ENCODE measurements at regions not wholly inside any gene's neighbourhood (a gene's known extent, or its start where the extent isn't known, plus 50 kb on each side); places are given as distances from the start of the nearest gene placed in this dataset.

DNA sequence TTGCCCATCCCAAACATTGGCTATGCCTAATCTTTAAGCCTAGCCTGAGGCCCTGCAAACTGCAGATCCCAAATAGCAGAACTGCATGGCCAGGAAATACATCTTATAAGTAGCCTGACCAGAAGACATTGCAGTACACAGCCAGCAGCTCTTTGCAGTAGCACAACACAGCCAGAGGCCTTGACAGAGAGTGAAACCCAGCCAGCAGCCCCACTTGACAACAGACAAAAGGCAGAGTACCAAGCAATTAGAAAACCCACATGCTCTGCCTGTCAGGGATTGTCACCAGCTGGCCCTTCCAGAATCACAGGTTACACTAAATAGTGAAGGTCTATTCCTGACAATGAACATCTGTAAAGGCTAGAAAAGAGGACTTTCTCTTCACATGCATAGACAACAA is 242.8 kb upstream of the TMEM72 start:
- Mint-ChIP-seq H3K27ac (ENCODE audit: unreplicated experiment) (no peak overlapping the region), H3K9me3 (ENCODE audit: low read depth, unreplicated experiment) (no peaks in the 10 kb centered on the region), H3K27me3 (ENCODE audit: unreplicated experiment) (peaks cover 28% of the 10 kb centered on the region), H3K36me3 (ENCODE audit: insufficient read depth, unreplicated experiment) (no peaks in the 10 kb centered on the region), H3K4me3 (ENCODE audit: low read depth, unreplicated experiment) (no peak overlapping the region), H3K4me1 (ENCODE audit: low read depth, unreplicated experiment) (no peaks in the 10 kb centered on the region)
- DNase-seq: no peak
- CTCF ChIA-PET: no interaction called here
- BruUV-seq (replicated peaks): no TSS peak
- intact Hi-C loops (cut with micrococcal nuclease; ENCODE audit: unreplicated experiment): no loop called here
- TF ChIP-seq, protein P1, sequence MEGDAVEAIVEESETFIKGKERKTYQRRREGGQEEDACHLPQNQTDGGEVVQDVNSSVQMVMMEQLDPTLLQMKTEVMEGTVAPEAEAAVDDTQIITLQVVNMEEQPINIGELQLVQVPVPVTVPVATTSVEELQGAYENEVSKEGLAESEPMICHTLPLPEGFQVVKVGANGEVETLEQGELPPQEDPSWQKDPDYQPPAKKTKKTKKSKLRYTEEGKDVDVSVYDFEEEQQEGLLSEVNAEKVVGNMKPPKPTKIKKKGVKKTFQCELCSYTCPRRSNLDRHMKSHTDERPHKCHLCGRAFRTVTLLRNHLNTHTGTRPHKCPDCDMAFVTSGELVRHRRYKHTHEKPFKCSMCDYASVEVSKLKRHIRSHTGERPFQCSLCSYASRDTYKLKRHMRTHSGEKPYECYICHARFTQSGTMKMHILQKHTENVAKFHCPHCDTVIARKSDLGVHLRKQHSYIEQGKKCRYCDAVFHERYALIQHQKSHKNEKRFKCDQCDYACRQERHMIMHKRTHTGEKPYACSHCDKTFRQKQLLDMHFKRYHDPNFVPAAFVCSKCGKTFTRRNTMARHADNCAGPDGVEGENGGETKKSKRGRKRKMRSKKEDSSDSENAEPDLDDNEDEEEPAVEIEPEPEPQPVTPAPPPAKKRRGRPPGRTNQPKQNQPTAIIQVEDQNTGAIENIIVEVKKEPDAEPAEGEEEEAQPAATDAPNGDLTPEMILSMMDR (IDR thresholded peaks at IDR 0.05; ENCODE audit: unreplicated experiment): no peak

DNA sequence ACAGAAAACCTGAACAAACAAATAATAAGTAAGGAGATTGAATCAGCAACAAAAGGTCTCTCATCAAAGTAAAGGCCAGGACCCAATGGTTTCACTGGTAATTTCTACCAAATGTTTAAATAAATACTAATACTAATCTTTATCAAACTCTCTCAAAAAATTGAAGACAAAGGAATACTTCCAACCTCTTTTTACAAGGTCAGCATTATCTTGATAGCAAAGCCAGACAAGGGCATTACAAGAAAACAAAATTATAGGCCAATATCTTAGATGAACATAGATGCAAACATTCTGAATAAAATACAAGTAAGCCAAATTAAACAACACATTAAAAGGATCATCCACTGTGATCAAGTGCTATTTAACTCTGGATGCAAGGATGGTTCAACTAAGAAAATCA is 239.8 kb upstream of the TMEM72 start:
- Mint-ChIP-seq H3K27me3 (ENCODE audit: unreplicated experiment) (peaks cover 21% of the 10 kb centered on the region), H3K27ac (ENCODE audit: unreplicated experiment) (no peak overlapping the region), H3K36me3 (ENCODE audit: insufficient read depth, unreplicated experiment) (no peaks in the 10 kb centered on the region), H3K9me3 (ENCODE audit: low read depth, unreplicated experiment) (no peaks in the 10 kb centered on the region), H3K4me1 (ENCODE audit: low read depth, unreplicated experiment) (no peaks in the 10 kb centered on the region), H3K4me3 (ENCODE audit: low read depth, unreplicated experiment) (no peak overlapping the region)
- DNase-seq: no peak
- CTCF ChIA-PET: no interaction called here
- intact Hi-C loops (cut with micrococcal nuclease; ENCODE audit: unreplicated experiment): no loop called here
- no TSS peak for BruUV-seq (replicated peaks)
- TF ChIP-seq, protein P1 (IDR thresholded peaks at IDR 0.05; ENCODE audit: unreplicated experiment): no peak

DNA sequence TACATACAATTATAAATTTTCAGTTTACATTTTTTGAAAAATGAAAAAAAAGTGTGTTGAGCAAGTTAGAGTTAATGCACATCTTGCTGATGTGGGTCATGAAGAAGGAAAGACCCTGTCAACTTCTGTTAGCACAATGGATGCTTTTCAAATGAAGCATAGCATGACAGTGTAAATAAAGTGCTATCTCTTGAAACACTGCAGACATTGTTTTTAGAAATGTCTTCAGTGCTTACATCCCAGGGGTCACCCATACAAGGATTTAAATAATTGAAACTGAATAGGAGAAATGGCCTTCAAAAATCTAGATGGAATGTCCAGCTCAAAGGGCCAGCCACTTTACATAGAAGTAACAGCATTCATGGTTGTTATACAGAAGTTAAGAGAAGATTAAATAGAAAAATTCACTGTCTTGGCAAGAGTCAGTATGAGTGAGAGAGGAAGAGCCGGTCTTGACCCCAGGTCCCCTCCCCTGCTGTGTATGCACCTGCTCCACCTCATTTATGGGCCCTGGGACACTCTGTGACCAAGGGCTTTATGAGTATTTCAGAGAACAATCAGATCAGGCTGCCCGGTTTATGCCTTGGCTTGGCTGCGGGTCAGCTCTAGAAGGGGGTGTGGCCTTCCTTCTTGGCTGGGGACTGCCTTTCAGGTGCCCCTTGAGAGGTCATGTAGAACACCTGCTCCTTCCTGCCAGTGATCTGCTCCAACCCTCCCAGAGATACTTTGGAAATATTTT is 237.7 kb upstream of the TMEM72 start:
- no peak overlapping the region for H3K27ac Mint-ChIP-seq (ENCODE audit: unreplicated experiment)
- TF ChIP-seq, protein P1 (IDR thresholded peaks at IDR 0.05; ENCODE audit: unreplicated experiment): no peak
- BruUV-seq (replicated peaks): no TSS peak
- intact Hi-C loops (cut with micrococcal nuclease; ENCODE audit: unreplicated experiment): no loop called here
- no peaks in the 10 kb centered on the region for H3K36me3 Mint-ChIP-seq (ENCODE audit: insufficient read depth, unreplicated experiment)
- peaks cover 2% of the 10 kb centered on the region for H3K9me3 Mint-ChIP-seq (ENCODE audit: low read depth, unreplicated experiment)
- peaks cover 38% of the 10 kb centered on the region for H3K27me3 Mint-ChIP-seq (ENCODE audit: unreplicated experiment)
- H3K4me3 Mint-ChIP-seq (ENCODE audit: low read depth, unreplicated experiment): no peak overlapping the region
- DNase-seq: no peak
- no peaks in the 10 kb centered on the region for H3K4me1 Mint-ChIP-seq (ENCODE audit: low read depth, unreplicated experiment)
- CTCF ChIA-PET: no interaction called here

DNA sequence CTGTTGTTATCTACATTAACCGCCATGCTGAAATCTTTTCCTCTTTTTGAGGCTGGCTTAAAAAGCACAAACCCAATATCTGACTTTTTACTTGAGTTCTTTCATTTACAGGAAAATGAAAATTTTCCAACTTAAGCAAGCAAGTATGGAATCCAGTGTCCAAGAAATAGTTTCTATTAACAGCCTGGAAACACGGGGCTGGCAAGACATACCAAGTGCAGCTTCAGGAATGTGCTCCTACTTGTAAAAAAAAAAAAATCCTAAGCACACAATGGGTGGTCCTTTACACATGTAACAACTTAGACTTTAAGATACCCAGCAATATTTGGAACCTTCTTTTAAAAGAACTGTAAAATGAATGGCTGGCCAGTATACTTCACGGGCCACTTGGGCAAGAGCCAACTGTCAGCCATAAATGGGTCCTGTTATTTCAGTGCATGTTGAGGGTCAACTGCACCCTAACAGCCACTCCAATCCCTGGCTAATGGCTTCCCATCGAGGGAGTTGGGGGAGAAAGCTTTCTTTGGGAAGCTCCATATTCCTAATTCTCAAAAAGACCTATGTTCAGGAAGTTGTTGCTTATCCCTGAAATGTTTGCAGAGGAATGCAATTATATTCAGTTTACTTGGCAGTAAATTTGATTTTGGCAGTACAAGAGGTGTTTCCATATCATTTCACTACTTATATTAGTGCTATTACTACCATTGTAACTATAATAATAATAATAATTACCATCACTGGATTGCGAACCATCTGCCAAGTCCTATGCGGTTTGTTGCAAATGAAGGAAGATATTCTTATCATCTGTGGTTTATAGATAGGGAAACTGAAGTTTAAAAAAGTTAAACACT is 236.4 kb upstream of the TMEM72 start:
- TF ChIP-seq, protein P1 (IDR thresholded peaks at IDR 0.05; ENCODE audit: unreplicated experiment): no peak
- DNase-seq: no peak
- H3K36me3 Mint-ChIP-seq (ENCODE audit: insufficient read depth, unreplicated experiment): no peaks in the 10 kb centered on the region
- H3K27me3 Mint-ChIP-seq (ENCODE audit: unreplicated experiment): peaks cover 42% of the 10 kb centered on the region
- BruUV-seq (replicated peaks): no TSS peak
- intact Hi-C loops (cut with micrococcal nuclease; ENCODE audit: unreplicated experiment): no loop called here
- no peak overlapping the region for H3K27ac Mint-ChIP-seq (ENCODE audit: unreplicated experiment)
- CTCF ChIA-PET: no interaction called here
- no peaks in the 10 kb centered on the region for H3K4me1 Mint-ChIP-seq (ENCODE audit: low read depth, unreplicated experiment)
- peaks cover 2% of the 10 kb centered on the region for H3K9me3 Mint-ChIP-seq (ENCODE audit: low read depth, unreplicated experiment)
- H3K4me3 Mint-ChIP-seq (ENCODE audit: low read depth, unreplicated experiment): no peak overlapping the region

Data from Calu3 (cell line).